ENCODE measurements at regions not wholly inside any gene's neighbourhood (a gene's known extent, or its start where the extent isn't known, plus 50 kb on each side); places are given as distances from the start of the nearest gene placed in this dataset.
A peak's percentile ranks its signal among the peaks of the same experiment; 100 is the strongest.

GRCh38 chr16:51341204-51341603, 190.1 kb upstream of the SALL1 start:
- no peak overlapping the region for H3K27ac Mint-ChIP-seq
- H3K9me3 Mint-ChIP-seq, result no peaks in the 10 kb centered on the region
- H3K36me3 Mint-ChIP-seq (ENCODE audit: low read depth), result no peaks in the 10 kb centered on the region
- TF ChIP-seq CTCF (IDR thresholded peaks at IDR 0.05), result no peak
- no peaks in the 10 kb centered on the region for H3K4me1 Mint-ChIP-seq (ENCODE audit: low read depth)
- no peak for DNase-seq
- H3K4me3 Mint-ChIP-seq, result no peak overlapping the region
- peaks cover 2% of the 10 kb centered on the region for H3K27me3 Mint-ChIP-seq (ENCODE audit: insufficient read depth)

- no peaks in the 10 kb centered on the region for H3K9me3 Mint-ChIP-seq
- no peaks in the 10 kb centered on the region for H3K36me3 Mint-ChIP-seq (ENCODE audit: low read depth)
- no peak overlapping the region for H3K4me3 Mint-ChIP-seq
- DNase-seq, result no peak
- TF ChIP-seq CTCF (IDR thresholded peaks at IDR 0.05), result peak; percentile 53
- no peak overlapping the region for H3K27ac Mint-ChIP-seq
- peaks cover 2% of the 10 kb centered on the region for H3K27me3 Mint-ChIP-seq (ENCODE audit: insufficient read depth)
- H3K4me1 Mint-ChIP-seq (ENCODE audit: low read depth), result no peaks in the 10 kb centered on the region
These were observed 186.6 kb upstream of the SALL1 start for GRCh38 chr16:51337662-51338061.

- H3K4me1 Mint-ChIP-seq (ENCODE audit: low read depth), result peaks cover 25% of the 10 kb centered on the region
- no peak for TF ChIP-seq CTCF (IDR thresholded peaks at IDR 0.05)
- no peaks in the 10 kb centered on the region for H3K36me3 Mint-ChIP-seq (ENCODE audit: low read depth)
- H3K27ac Mint-ChIP-seq, result no peak overlapping the region
- no peak overlapping the region for H3K4me3 Mint-ChIP-seq
- DNase-seq, result no peak
- H3K9me3 Mint-ChIP-seq, result no peaks in the 10 kb centered on the region
- peaks cover 8% of the 10 kb centered on the region for H3K27me3 Mint-ChIP-seq (ENCODE audit: insufficient read depth)
These were observed 177.7 kb upstream of the SALL1 start for GRCh38 chr16:51328733-51329132.

GRCh38 chr16:51327001-51327400, 175.9 kb upstream of the SALL1 start:
- H3K4me1 Mint-ChIP-seq (ENCODE audit: low read depth), result peaks cover 25% of the 10 kb centered on the region
- TF ChIP-seq CTCF (IDR thresholded peaks at IDR 0.05), result no peak
- H3K27me3 Mint-ChIP-seq (ENCODE audit: insufficient read depth), result peaks cover 8% of the 10 kb centered on the region; the same call in 1 of the 2 replicates
- no peaks in the 10 kb centered on the region for H3K36me3 Mint-ChIP-seq (ENCODE audit: low read depth)
- H3K4me3 Mint-ChIP-seq, result peak overlapping the region; percentile 72; the same call in 1 of the 2 replicates
- peak; percentile 59 for DNase-seq
- H3K9me3 Mint-ChIP-seq, result no peaks in the 10 kb centered on the region
- peak overlapping the region; percentile 76; the same call in 1 of the 2 replicates for H3K27ac Mint-ChIP-seq

- H3K4me1 Mint-ChIP-seq (ENCODE audit: low read depth), result peaks cover 30% of the 10 kb centered on the region
- H3K36me3 Mint-ChIP-seq (ENCODE audit: low read depth), result no peaks in the 10 kb centered on the region
- H3K27ac Mint-ChIP-seq, result peak overlapping the region; percentile 76
- peaks cover 6% of the 10 kb centered on the region; the same call in 1 of the 2 replicates for H3K27me3 Mint-ChIP-seq (ENCODE audit: insufficient read depth)
- peak; percentile 85 for DNase-seq
- H3K4me3 Mint-ChIP-seq, result peak overlapping the region; percentile 72
- H3K9me3 Mint-ChIP-seq, result no peaks in the 10 kb centered on the region
- no peak for TF ChIP-seq CTCF (IDR thresholded peaks at IDR 0.05)
These were observed 175.2 kb upstream of the SALL1 start for GRCh38 chr16:51326131-51326856.

All from HFFc6 (cell line).